HG02943 (cell line): ENCODE measurements at regions not wholly inside any gene's neighbourhood (a gene's known extent, or its start where the extent isn't known, plus 50 kb on each side); places are given as distances from the start of the nearest gene placed in this dataset.
"Not testable (repeated sequence)": the region's sequence is repeated elsewhere in the genome, so short reads cannot be mapped to it uniquely, and the experiment has no call there.

ENCODE experiments used
- ATAC-seq: cut with Tn5 transposase; IDR thresholded peaks from one replicate; pipeline ENCODE4 v1.9.1; 2021; ENCODE audit warnings: mild to moderate bottlenecking, low read depth, moderate library complexity; ENCODE audit not compliant: unreplicated experiment

DNA sequence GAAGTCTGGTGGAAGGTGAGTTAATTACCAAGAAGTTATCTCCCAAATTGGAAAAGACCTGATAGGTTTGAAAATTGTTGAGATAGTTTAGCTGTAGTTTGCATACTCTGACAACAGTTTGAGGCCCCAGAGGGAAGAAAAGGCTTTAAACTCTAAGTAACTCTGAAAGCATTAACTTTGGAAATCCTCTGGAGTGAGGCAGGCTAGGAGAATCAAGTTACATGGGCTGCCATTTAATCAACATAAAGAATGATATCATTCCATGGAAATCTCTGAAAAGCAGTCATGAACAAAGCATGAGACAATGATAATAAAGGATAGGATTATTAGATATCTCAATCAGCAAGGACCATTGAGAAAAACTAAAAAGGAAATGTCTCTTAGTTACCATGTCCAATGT, 647.1 kb downstream of the ANKRD50 start:
- ATAC-seq: no peak

DNA sequence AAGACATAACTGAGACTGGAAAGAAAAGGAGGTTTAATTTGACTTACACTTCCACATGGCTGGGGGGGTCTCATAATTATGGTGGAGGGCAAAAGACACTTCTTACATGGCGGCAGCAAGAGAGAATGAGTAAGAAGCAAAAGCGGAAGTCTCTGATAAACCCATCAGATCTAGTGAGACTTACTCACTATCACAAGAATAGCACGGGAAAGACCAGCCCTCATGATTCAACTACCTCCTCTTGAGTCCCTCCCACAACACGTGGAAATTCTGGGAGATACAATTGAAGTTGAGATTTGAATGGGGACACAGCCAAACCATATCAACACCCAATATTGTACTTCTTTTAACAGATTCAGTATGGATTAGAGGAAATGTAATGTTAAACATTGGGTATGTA, 646.6 kb downstream of the ANKRD50 start:
- no peak for ATAC-seq

GRCh38 chr4:124066595-124066994, 645.9 kb downstream of the ANKRD50 start:
- no peak for ATAC-seq

DNA sequence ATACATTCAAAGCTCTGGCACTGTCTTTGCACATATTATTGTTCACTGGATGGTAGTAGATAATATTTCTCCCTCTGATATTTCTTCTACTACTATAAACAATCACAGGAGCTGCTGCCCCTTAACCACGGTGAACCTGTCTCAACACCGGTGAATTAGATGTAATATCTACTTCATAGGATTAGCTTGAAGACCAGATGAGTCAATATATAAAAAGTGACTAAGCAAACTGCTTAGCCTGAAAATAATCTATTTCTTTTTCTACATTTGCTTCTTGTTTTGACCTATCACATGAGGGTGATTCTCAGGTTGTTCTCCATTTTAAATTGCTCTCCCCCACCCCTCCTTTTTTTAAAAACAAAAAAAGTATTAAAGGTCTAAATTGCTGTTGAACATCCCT, 645.5 kb downstream of the ANKRD50 start:
- ATAC-seq: no peak

DNA sequence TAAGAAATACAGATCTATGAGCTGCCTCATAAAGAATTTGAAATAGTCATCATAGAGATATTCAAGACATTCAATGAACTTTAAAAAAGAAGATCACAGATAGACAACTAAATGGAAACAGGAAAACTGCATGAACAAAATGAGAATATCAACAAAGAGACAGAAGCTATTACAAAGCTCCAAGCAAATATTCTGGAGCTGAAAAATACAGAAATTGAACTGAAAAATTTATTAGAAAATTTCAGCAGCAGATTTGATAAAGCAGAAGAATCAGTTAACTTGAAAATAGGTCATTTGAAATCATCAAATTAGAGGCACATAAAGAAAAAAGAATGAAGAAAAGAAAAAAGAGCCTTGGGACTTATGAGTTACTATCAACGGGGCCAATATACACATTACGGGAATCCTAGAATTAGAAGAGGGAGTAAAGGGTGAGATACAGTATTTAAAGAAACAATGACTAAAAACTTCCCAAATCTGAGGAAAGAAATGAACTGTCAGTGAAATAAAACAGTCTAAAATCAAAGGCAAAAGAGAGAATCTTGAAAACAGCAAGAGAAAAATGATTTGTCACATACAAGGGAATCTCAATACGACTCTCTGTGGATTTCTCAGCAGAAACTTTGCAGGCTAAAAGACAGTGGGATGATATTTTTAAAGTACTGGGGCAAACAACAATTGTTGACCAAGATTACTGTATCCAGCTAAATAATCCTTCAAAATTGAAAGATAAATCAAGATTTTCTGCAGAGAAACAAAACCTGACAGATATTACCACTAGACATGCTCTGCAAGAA, 641.6 kb downstream of the ANKRD50 start:
- no peak for ATAC-seq

- ATAC-seq: not testable (repeated sequence)
Observed at GRCh38 chr4:124075276-124075675, 637.3 kb downstream of the ANKRD50 start.

GRCh38 chr4:124079174-124079780, 633.3 kb downstream of the ANKRD50 start:
- no peak for ATAC-seq

DNA sequence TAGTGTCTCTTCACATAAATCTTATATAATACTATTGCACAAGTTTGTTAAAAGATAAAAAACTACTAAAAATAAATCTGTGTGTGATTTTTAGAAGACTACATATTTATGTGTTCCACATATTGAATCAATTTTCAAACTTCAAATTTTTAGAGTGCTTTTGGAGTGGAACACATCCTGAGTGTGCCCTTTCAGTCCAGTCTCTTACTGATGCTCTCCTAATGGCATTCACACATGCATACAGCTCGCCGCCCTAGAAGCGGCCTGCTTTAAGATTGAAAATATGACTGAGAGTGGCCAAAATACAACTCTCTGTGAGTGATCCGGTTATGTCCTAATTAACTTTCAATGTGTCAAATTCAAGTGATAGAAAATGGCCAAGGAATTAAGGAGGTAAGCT, 628.8 kb downstream of the ANKRD50 start:
- ATAC-seq: no peak

DNA sequence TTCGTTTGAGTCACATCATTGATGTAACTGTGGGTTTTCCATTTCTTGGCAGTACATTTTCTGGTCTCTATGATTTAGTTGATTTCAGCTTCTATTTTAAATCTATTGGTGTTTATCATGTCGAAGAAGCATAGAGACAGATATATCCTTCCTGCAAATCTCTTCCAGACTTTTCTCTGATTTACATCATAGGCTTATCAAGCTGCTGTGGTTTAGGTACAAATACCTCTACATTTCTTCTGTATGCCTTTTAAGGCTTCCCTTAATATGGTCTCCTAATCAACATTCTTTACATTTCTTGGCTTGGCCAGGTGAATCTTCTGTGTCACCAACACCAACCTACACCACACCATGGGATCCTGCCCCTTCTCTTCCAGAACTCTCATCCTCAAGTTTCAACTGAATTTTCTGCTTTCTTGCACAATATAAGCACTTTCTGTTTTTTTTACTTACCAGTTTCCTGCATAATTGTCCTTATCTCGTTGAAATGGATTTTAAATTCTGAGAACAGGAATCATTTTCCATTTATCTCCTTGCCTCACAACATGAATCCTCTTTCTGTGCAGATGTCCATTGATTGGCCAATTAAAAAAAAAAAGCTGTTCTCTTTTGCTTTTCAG, 626.9 kb downstream of the ANKRD50 start:
- ATAC-seq: no peak

- ATAC-seq: no peak
Observed at GRCh38 chr4:124090021-124090420, 622.5 kb downstream of the ANKRD50 start.

DNA sequence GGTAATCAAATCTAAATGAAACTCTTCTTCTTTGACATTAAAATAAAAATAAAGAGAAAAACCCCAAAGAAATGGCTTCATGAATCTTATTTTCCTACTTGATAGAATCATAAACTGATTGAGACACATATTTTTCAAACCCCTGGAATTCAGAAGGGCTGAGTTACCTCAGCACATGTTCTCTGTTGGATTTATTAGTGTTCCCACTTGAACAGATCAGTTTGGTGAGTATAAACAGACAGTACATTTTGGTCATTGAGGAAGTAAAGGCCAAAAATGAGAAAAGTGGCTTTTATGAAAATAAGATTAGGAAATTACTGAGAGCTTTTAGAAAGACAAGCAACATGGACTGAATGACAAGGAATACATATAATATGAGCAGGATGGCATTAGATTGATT, 620.4 kb downstream of the ANKRD50 start:
- ATAC-seq: no peak

DNA sequence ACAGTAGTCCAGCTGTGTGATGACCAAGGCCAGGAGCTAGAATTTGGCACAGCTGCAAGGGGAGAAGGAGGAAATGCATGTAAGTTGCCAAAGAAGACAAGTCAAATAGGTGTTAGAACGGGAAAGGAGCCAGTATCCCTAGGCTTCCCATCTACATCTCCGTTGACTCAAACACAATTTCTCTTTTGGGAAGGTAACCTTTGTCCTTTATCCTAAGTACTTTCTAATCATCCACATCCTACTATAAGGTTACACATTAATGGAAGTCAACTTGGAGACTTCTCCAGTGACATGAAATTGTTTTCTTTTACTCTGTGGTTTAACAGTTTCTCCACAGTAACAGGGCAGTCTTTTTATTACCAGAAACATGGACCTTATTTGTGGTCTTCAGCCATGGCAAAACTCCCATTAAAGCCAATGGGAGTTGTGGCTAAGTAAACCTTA, 620.0 kb downstream of the ANKRD50 start:
- ATAC-seq: no peak

DNA sequence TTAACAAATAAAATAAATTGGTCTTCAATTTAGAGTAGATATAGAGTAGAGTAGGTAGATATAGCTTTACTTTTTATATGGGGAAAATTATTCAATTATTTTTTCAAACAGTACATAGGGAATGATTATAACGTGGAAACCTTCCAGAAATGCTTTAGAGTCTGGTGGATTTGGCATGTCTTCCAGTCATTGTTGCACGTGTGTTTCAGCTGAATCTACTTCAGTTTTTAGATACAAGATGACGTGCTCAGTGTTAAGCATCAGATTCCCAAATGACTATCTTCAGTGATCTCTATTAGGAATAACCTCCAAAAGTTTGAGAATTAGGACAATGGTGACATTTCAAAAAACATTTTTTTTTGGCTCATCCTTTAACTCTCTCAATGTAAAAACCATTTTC, 616.9 kb downstream of the ANKRD50 start:
- ATAC-seq: no peak

- no peak for ATAC-seq
Observed at GRCh38 chr4:124096290-124096689, 616.2 kb downstream of the ANKRD50 start.

GRCh38 chr4:124097447-124097846, 615.1 kb downstream of the ANKRD50 start:
- no peak for ATAC-seq

GRCh38 chr4:124104101-124104500, 608.4 kb downstream of the ANKRD50 start:
- no peak for ATAC-seq

DNA sequence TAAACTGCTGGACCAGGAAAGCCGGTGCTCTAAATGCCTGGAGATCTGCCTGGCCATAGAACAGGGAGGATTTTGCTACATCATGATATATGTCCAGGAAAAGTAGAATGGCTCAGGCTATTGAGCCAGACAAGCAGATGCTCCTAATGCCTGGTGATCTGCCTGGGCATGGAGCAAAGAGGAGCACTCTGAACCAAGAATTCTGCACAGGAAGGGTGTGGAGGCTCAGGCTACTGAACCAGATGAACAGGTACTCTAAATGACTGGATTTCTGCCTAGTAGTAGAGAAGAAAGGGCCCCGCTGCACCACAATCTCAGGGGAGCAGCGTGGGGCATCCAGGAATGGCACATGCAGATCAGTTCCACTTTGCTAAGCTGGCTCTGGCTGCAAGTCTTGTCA, 607.9 kb downstream of the ANKRD50 start:
- no peak for ATAC-seq

DNA sequence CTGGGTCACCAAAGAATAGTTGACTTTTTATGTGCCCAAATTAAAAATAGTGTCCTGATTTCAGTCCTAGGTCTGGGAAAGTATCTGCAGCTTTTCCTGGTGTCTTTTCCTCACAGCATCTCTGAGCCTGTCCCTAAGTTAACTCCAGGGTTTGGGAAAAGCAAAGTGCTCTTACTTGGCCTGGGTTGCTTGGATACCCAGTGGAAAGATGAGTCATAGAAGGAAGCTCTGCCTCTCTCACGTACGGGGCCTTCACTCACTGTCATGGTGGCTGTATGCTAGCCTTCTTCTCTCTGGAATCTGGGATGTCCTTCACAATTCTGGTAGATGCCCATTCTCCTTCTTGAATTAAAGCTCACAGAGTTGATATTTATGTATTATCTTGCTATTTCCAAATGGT, 607.3 kb downstream of the ANKRD50 start:
- no peak for ATAC-seq

GRCh38 chr4:124111411-124111810, 601.1 kb downstream of the ANKRD50 start:
- no peak for ATAC-seq

DNA sequence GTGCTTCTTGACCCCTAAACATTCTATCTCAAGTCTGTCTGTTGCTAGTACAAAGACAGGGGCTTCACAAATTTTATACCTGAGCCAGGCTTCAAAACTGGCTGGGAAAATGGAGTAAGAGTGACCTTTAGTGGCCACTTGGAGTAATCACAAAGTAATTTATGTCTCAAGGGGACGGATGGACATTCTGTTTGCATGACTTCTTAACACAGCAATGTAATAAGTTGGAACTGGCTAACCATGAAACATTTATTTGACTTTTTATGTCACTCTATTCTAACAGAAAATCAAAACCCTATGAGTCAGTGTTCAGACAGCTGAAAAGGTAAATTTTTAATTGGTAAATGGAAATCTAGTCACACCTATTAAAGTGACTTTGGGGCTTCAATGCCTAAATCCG, 600.6 kb downstream of the ANKRD50 start:
- ATAC-seq: no peak

GRCh38 chr4:124118061-124118460, 594.5 kb downstream of the ANKRD50 start:
- ATAC-seq: no peak

- ATAC-seq: no peak
Observed at GRCh38 chr4:124121461-124121971, 591.0 kb downstream of the ANKRD50 start.
